ENCODE measurements at regions not wholly inside any gene's neighbourhood (a gene's known extent, or its start where the extent isn't known, plus 50 kb on each side); places are given as distances from the start of the nearest gene placed in this dataset.

GRCh38 chr4:124329134-124329533 is 383.4 kb downstream of the ANKRD50 start:
- TF ChIP-seq POLR2A (IDR thresholded peaks at IDR 0.05) = no peak
- TF ChIP-seq CTCF (IDR thresholded peaks at IDR 0.05) = no peak

Measured in esophagus squamous epithelium (tissue), 4 donors.